ENCODE measurements at regions not wholly inside any gene's neighbourhood (a gene's known extent, or its start where the extent isn't known, plus 50 kb on each side); places are given as distances from the start of the nearest gene placed in this dataset.

DNA sequence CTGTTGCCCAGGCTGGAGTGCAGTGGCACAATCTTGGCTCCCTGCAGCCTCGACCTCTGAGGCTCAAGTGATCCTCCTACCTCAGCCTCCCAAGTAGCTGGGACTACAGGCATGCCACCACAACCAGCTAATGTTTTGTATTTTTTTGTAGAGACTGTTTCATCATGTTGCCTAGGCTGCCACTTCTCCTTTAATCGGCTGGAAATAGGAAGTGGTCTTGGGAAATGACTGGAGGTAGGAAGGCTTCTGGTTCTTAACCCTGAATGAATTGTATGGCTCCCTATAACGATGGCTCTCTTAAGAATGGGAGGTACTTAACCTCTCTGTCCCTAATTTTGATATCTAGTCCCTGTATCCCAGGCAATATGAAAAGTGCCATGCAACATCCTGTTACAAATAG lies 113.9 kb upstream of the USP15 start:
- Histone ChIP-seq H3K36me3 (replicated peaks) (no peaks in the 10 kb centered on the region), H3K4me3 (ENCODE audit: low read depth, low read length) (no peak overlapping the region), H3K27me3 (replicated peaks) (no peaks in the 10 kb centered on the region), H3K27ac (no peak overlapping the region)
- DNase-seq = no peak
- TF ChIP-seq, protein P1, sequence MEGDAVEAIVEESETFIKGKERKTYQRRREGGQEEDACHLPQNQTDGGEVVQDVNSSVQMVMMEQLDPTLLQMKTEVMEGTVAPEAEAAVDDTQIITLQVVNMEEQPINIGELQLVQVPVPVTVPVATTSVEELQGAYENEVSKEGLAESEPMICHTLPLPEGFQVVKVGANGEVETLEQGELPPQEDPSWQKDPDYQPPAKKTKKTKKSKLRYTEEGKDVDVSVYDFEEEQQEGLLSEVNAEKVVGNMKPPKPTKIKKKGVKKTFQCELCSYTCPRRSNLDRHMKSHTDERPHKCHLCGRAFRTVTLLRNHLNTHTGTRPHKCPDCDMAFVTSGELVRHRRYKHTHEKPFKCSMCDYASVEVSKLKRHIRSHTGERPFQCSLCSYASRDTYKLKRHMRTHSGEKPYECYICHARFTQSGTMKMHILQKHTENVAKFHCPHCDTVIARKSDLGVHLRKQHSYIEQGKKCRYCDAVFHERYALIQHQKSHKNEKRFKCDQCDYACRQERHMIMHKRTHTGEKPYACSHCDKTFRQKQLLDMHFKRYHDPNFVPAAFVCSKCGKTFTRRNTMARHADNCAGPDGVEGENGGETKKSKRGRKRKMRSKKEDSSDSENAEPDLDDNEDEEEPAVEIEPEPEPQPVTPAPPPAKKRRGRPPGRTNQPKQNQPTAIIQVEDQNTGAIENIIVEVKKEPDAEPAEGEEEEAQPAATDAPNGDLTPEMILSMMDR (IDR thresholded peaks at IDR 0.05; ENCODE audit: low read depth, low read length, missing control alignments) = no peak
- in situ Hi-C loops (cut with HindIII; ENCODE audit: low pct_ligation_motif_present, low sequenced_read_pairs) = no loop called here

DNA sequence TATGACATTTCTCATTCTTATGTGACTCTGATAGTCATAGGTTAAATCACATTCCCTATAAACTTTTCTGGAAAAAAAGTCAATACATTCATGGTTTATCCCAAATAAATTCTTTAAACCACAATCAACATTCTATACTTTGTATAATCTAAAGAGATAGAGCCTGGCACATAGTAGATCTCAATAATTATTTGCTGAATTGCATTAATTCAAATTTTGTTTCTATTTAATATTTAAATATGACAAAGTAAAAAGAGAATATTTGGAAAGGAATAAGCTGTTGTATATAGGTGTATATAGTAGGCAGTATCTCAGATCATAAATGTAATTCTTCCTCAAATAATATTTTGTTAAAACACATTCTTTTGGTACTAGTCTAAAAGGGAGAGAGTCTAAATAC lies 102.2 kb upstream of the USP15 start:
- Histone ChIP-seq H3K36me3 (replicated peaks) (no peaks in the 10 kb centered on the region), H3K4me3 (ENCODE audit: low read depth, low read length) (no peak overlapping the region), H3K27ac (no peak overlapping the region), H3K27me3 (replicated peaks) (no peaks in the 10 kb centered on the region)
- DNase-seq = no peak
- in situ Hi-C loops (cut with HindIII; ENCODE audit: low pct_ligation_motif_present, low sequenced_read_pairs) = no loop called here
- TF ChIP-seq, protein P1 (IDR thresholded peaks at IDR 0.05; ENCODE audit: low read depth, low read length, missing control alignments) = no peak

- no peak for DNase-seq
Observed at GRCh38 chr12:62158461-62159360, 101.5 kb upstream of the USP15 start.

GRCh38 chr12:62162214-62162613 lies 98.0 kb upstream of the USP15 start:
- DNase-seq = no peak
- TF ChIP-seq, protein P1 (IDR thresholded peaks at IDR 0.05; ENCODE audit: low read depth, low read length, missing control alignments) = no peak
- Histone ChIP-seq H3K27me3 (replicated peaks) (no peaks in the 10 kb centered on the region), H3K27ac (no peak overlapping the region), H3K36me3 (replicated peaks) (no peaks in the 10 kb centered on the region), H3K4me3 (ENCODE audit: low read depth, low read length) (no peak overlapping the region)
- in situ Hi-C loops (cut with HindIII; ENCODE audit: low pct_ligation_motif_present, low sequenced_read_pairs) = no loop called here

More at GRCh38 chr12:62158461-62159360, 101.5 kb upstream of the USP15 start:
- no peaks in the 10 kb centered on the region for H3K27me3 ChIP-seq (replicated peaks)
- TF ChIP-seq, protein P1 (IDR thresholded peaks at IDR 0.05; ENCODE audit: low read depth, low read length, missing control alignments) = no peak
- in situ Hi-C loops (cut with HindIII; ENCODE audit: low pct_ligation_motif_present, low sequenced_read_pairs) = no loop called here
- no peak overlapping the region for H3K27ac ChIP-seq
- no peak overlapping the region for H3K4me3 ChIP-seq (ENCODE audit: low read depth, low read length)
- H3K36me3 ChIP-seq (replicated peaks) = no peaks in the 10 kb centered on the region

DNA sequence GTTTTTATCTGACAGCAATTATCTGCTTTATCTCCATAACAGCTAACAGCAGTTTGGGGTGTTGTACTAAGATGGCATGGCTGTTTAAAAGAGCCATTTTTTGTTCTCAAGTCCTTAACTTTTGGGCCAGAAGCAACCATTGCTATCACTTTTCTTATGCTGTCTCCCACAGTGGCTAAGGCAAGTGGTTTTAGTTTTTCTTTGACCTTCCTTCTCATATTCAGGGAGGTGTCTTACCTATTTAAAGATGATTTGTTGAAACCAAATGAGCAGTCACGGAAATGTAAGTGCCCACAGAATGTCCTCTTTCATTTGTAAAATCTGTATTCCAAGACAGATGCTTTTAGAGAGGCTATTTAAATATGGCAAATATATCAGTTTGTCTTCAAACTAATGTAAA lies 96.8 kb upstream of the USP15 start:
- TF ChIP-seq, protein P1 (IDR thresholded peaks at IDR 0.05; ENCODE audit: low read depth, low read length, missing control alignments) = no peak
- no peaks in the 10 kb centered on the region for H3K27me3 ChIP-seq (replicated peaks)
- no peak for DNase-seq
- H3K36me3 ChIP-seq (replicated peaks) = no peaks in the 10 kb centered on the region
- no peak overlapping the region for H3K4me3 ChIP-seq (ENCODE audit: low read depth, low read length)
- in situ Hi-C loops (cut with HindIII; ENCODE audit: low pct_ligation_motif_present, low sequenced_read_pairs) = no loop called here
- H3K27ac ChIP-seq = no peak overlapping the region

Measured in brain microvascular endothelial cell (primary cell).